ENCODE measurements at regions not wholly inside any gene's neighbourhood (a gene's known extent, or its start where the extent isn't known, plus 50 kb on each side); places are given as distances from the start of the nearest gene placed in this dataset.
A peak's percentile ranks its signal among the peaks of the same experiment; 100 is the strongest.
"Not testable (repeated sequence)": the region's sequence is repeated elsewhere in the genome, so short reads cannot be mapped to it uniquely, and the experiment has no call there.

GRCh38 chr2:207363761-207364290 is 165.9 kb upstream of the CREB1 start:
- no peak for DNase-seq (ENCODE audit: low spot score)

- no peak for DNase-seq (ENCODE audit: low spot score)
Measured at GRCh38 chr2:207370646-207371045, 159.1 kb upstream of the CREB1 start.

GRCh38 chr2:207371877-207372276 is 157.9 kb upstream of the CREB1 start:
- no peak for DNase-seq (ENCODE audit: low spot score)

- DNase-seq (ENCODE audit: low spot score), result no peak
Measured at GRCh38 chr2:207372483-207372882, 157.3 kb upstream of the CREB1 start.

GRCh38 chr2:207375207-207375875 is 154.4 kb upstream of the CREB1 start:
- DNase-seq (ENCODE audit: low spot score), result no peak

- DNase-seq (ENCODE audit: low spot score), result not testable (repeated sequence)
Measured at GRCh38 chr2:207378620-207379019, 151.1 kb upstream of the CREB1 start.

- no peak for DNase-seq (ENCODE audit: low spot score)
Measured at GRCh38 chr2:207385076-207385475, 144.7 kb upstream of the CREB1 start.

GRCh38 chr2:207385903-207386302 is 143.9 kb upstream of the CREB1 start:
- DNase-seq (ENCODE audit: low spot score), result no peak

GRCh38 chr2:207387001-207387571 is 142.7 kb upstream of the CREB1 start:
- no peak for DNase-seq (ENCODE audit: low spot score)

- DNase-seq (ENCODE audit: low spot score), result no peak
Measured at GRCh38 chr2:207390302-207391095, 139.3 kb upstream of the CREB1 start.

GRCh38 chr2:207394203-207394781 is 135.5 kb upstream of the CREB1 start:
- no peak for DNase-seq (ENCODE audit: low spot score)

- DNase-seq (ENCODE audit: low spot score), result peak; percentile 16
Measured at GRCh38 chr2:207394812-207395534, 134.8 kb upstream of the CREB1 start.

- DNase-seq (ENCODE audit: low spot score), result no peak
Measured at GRCh38 chr2:207395535-207396251, 134.1 kb upstream of the CREB1 start.

- no peak for DNase-seq (ENCODE audit: low spot score)
Measured at GRCh38 chr2:207397917-207398655, 131.7 kb upstream of the CREB1 start.

GRCh38 chr2:207399301-207399700 is 130.5 kb upstream of the CREB1 start:
- DNase-seq (ENCODE audit: low spot score), result no peak

- no peak for DNase-seq (ENCODE audit: low spot score)
Measured at GRCh38 chr2:207401338-207401737, 128.4 kb upstream of the CREB1 start.

GRCh38 chr2:207403141-207403540 is 126.6 kb upstream of the CREB1 start:
- no peak for DNase-seq (ENCODE audit: low spot score)

- no peak for DNase-seq (ENCODE audit: low spot score)
Measured at GRCh38 chr2:207403950-207404349, 125.8 kb upstream of the CREB1 start.

- DNase-seq (ENCODE audit: low spot score), result no peak
Measured at GRCh38 chr2:207405150-207405549, 124.6 kb upstream of the CREB1 start.

- DNase-seq (ENCODE audit: low spot score), result no peak
Measured at GRCh38 chr2:207408086-207408794, 121.5 kb upstream of the CREB1 start.

All from hematopoietic multipotent progenitor cell treated with erythropoietin and hydrocortisone succinate and interleukin-3 and kit ligand, for 15 days (in vitro differentiated cells).